ENCODE measurements at regions not wholly inside any gene's neighbourhood (a gene's known extent, or its start where the extent isn't known, plus 50 kb on each side); places are given as distances from the start of the nearest gene placed in this dataset.

GRCh38 chr4:107253090-107253489 is 217.0 kb upstream of the DKK2 start:
- in situ Hi-C loops (cut with MboI), result no loop called here
- H3K9ac ChIP-seq (ENCODE audit: control insufficient read depth, insufficient read depth, low read length), result no peak overlapping the region
- 0% methylated on average over 4 of the region's 4 CpGs for WGBS (ENCODE audit: insufficient coverage, insufficient replicate concordance, low lambda C conversion rate, missing lambda C conversion rate)
- H3K4me1 ChIP-seq (ENCODE audit: control insufficient read depth, insufficient read depth, low read length), result no peaks in the 10 kb centered on the region
- H3K36me3 ChIP-seq (ENCODE audit: control insufficient read depth in 2 of 2, insufficient read depth in 2 of 2, low read length in 1 of 2), result no peaks in the 10 kb centered on the region
- H3K4me3 ChIP-seq, result no peak overlapping the region
- no peak overlapping the region for H2AFZ ChIP-seq (ENCODE audit: control insufficient read depth, low read depth, low read length)
- no peaks in the 10 kb centered on the region for H3K27me3 ChIP-seq (replicated peaks in 1 of 2; ENCODE audit: control insufficient read depth in 2 of 2, insufficient read depth in 2 of 2, low read length in 1 of 2)
- H4K20me1 ChIP-seq (ENCODE audit: control insufficient read depth, insufficient read depth), result no peaks in the 10 kb centered on the region
- no peak for FAIRE-seq
- no peak for ATAC-seq
- RAD21 ChIA-PET (ENCODE audit: unreplicated experiment), result no interaction called here
- no peak overlapping the region for H3K4me2 ChIP-seq (ENCODE audit: control insufficient read depth, insufficient read depth)
- SMC1A ChIA-PET (ENCODE audit: uncharacterized antibody, unreplicated experiment), result no interaction called here
- H3K9me3 ChIP-seq (replicated peaks; ENCODE audit: control insufficient read depth, insufficient read depth, low read length), result no peaks in the 10 kb centered on the region
- BruUV-seq (replicated peaks), result no TSS peak
- H3K27ac ChIP-seq (ENCODE audit: control insufficient read depth, insufficient read depth), result no peak overlapping the region
- H3K79me2 ChIP-seq (ENCODE audit: control insufficient read depth, insufficient read depth, low read length), result no peaks in the 10 kb centered on the region
- CTCF ChIA-PET, result interaction anchor here (1.3 to 1.4 kb wide), 2 partner anchors 10 to 484 kb away, joined by 3 to 4 read pairs; no protein-coding TSS in a partner anchor
- POLR2A ChIA-PET, result no interaction called here
- no peak for DNase-seq (ENCODE audit: low read depth, low spot score)
- intact Hi-C loops (cut with micrococcal nuclease; ENCODE audit: unreplicated experiment), result no loop called here
- TF ChIP-seq CBX3 (IDR thresholded peaks at IDR 0.05; ENCODE audit: borderline replicate concordance, low read depth), result no peak
- no peak for TF ChIP-seq E4F1 (IDR thresholded peaks at IDR 0.05; ENCODE audit: borderline replicate concordance, partially characterized antibody)
- TF ChIP-seq, protein P1, sequence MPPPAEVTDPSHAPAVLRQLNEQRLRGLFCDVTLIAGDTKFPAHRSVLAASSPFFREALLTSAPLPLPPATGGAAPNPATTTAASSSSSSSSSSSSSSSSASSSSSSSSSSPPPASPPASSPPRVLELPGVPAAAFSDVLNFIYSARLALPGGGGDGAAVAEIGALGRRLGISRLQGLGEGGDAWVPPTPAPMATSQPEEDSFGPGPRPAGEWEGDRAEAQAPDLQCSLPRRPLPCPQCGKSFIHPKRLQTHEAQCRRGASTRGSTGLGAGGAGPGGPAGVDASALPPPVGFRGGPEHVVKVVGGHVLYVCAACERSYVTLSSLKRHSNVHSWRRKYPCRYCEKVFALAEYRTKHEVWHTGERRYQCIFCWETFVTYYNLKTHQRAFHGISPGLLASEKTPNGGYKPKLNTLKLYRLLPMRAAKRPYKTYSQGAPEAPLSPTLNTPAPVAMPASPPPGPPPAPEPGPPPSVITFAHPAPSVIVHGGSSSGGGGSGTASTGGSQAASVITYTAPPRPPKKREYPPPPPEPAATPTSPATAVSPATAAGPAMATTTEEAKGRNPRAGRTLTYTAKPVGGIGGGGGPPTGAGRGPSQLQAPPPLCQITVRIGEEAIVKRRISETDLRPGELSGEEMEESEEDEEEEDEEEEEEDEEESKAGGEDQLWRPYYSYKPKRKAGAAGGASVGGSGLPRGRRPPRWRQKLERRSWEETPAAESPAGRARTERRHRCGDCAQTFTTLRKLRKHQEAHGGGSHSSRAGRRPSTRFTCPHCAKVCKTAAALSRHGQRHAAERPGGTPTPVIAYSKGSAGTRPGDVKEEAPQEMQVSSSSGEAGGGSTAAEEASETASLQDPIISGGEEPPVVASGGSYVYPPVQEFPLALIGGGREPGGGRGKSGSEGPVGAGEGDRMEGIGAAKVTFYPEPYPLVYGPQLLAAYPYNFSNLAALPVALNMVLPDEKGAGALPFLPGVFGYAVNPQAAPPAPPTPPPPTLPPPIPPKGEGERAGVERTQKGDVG (CRISPR knock-in tag; IDR thresholded peaks at IDR 0.05), result no peak
- no peak for TF ChIP-seq TCF7 (IDR thresholded peaks at IDR 0.05; ENCODE audit: borderline replicate concordance)
- no peak for TF ChIP-seq IRF4 (IDR thresholded peaks at IDR 0.05; ENCODE audit: low read depth, low read length)
- no peak for TF ChIP-seq ETV6 (conservative IDR thresholded peaks at IDR 0.05 in 1 of 2, IDR thresholded peaks at IDR 0.05 in 1 of 2; ENCODE audit: borderline replicate concordance in 1 of 2, low read depth in 1 of 2)
- no peak for TF ChIP-seq TBL1XR1 (IDR thresholded peaks at IDR 0.05; ENCODE audit: low read depth, low read length)
- TF ChIP-seq ZBTB11 (CRISPR knock-in tag; IDR thresholded peaks at IDR 0.05), result no peak
- TF ChIP-seq HDAC6 (IDR thresholded peaks at IDR 0.05; ENCODE audit: unreplicated experiment), result no peak
- TF ChIP-seq ZNF592 (IDR thresholded peaks at IDR 0.05), result no peak
